Kidney glomerular epithelial cell (primary cell): ENCODE measurements at regions not wholly inside any gene's neighbourhood (a gene's known extent, or its start where the extent isn't known, plus 50 kb on each side); places are given as distances from the start of the nearest gene placed in this dataset.
"Not testable (repeated sequence)": the region's sequence is repeated elsewhere in the genome, so short reads cannot be mapped to it uniquely, and the experiment has no call there.

Experiments
- DNase-seq: peaks from one replicate; lab custom pipeline; 2025; lab: John Stamatoyannopoulos, UW

GRCh38 chr16:65356721-65357120 lies 234.9 kb upstream of the CDH11 start:
- DNase-seq: not testable (repeated sequence)

GRCh38 chr16:65355706-65356105 lies 233.8 kb upstream of the CDH11 start:
- DNase-seq: no peak

- DNase-seq: no peak
Observed at GRCh38 chr16:65353183-65353582, 231.3 kb upstream of the CDH11 start.

- no peak for DNase-seq
Observed at GRCh38 chr16:65349626-65350025, 227.8 kb upstream of the CDH11 start.

GRCh38 chr16:65343556-65343955 lies 221.7 kb upstream of the CDH11 start:
- no peak for DNase-seq

- no peak for DNase-seq
Observed at GRCh38 chr16:65342231-65342866, 220.5 kb upstream of the CDH11 start.

GRCh38 chr16:65339062-65339461 lies 217.2 kb upstream of the CDH11 start:
- DNase-seq: no peak

GRCh38 chr16:65336160-65336559 lies 214.3 kb upstream of the CDH11 start:
- peak; percentile 57 for DNase-seq

GRCh38 chr16:65334081-65334480 lies 212.2 kb upstream of the CDH11 start:
- no peak for DNase-seq

- no peak for DNase-seq
Observed at GRCh38 chr16:65333283-65333682, 211.4 kb upstream of the CDH11 start.

GRCh38 chr16:65327346-65327745 lies 205.5 kb upstream of the CDH11 start:
- DNase-seq: no peak

- DNase-seq: no peak
Observed at GRCh38 chr16:65323655-65324237, 201.9 kb upstream of the CDH11 start.

- DNase-seq: no peak
Observed at GRCh38 chr16:65319621-65320231, 197.9 kb upstream of the CDH11 start.

GRCh38 chr16:65318590-65319257 lies 196.9 kb upstream of the CDH11 start:
- no peak for DNase-seq

- no peak for DNase-seq
Observed at GRCh38 chr16:65318138-65318537, 196.3 kb upstream of the CDH11 start.

GRCh38 chr16:65316808-65317207 lies 194.9 kb upstream of the CDH11 start:
- DNase-seq: no peak

GRCh38 chr16:65315081-65315780 lies 193.4 kb upstream of the CDH11 start:
- no peak for DNase-seq

- DNase-seq: peak; percentile 15
Observed at GRCh38 chr16:65314627-65315008, 192.8 kb upstream of the CDH11 start.

- no peak for DNase-seq
Observed at GRCh38 chr16:65313936-65314626, 192.2 kb upstream of the CDH11 start.

GRCh38 chr16:65312795-65313194 lies 190.9 kb upstream of the CDH11 start:
- DNase-seq: no peak

GRCh38 chr16:65312071-65312470 lies 190.2 kb upstream of the CDH11 start:
- peak; percentile 40 for DNase-seq

- peak; percentile 17 for DNase-seq
Observed at GRCh38 chr16:65310491-65310890, 188.6 kb upstream of the CDH11 start.
